NCI-H2196 treated with DMSO at 0.1 percent for 48 hours (cell line): ENCODE measurements at regions not wholly inside any gene's neighbourhood (a gene's known extent, or its start where the extent isn't known, plus 50 kb on each side); places are given as distances from the start of the nearest gene placed in this dataset.
"Not testable (repeated sequence)": the region's sequence is repeated elsewhere in the genome, so short reads cannot be mapped to it uniquely, and the experiment has no call there.

Experiments used
- DNase-seq: peaks from one replicate; lab custom pipeline; 2025; ENCODE audit not compliant: unreplicated experiment; lab: John Stamatoyannopoulos, UW

- DNase-seq, result peak; percentile 36
Measured at GRCh38 chr21:41612674-41613532, 104.9 kb upstream of the TMPRSS2 start.

GRCh38 chr21:41611966-41612606 is 104.1 kb upstream of the TMPRSS2 start:
- DNase-seq, result peak; percentile 17

GRCh38 chr21:41611441-41611840 is 103.5 kb upstream of the TMPRSS2 start:
- DNase-seq, result no peak

DNA sequence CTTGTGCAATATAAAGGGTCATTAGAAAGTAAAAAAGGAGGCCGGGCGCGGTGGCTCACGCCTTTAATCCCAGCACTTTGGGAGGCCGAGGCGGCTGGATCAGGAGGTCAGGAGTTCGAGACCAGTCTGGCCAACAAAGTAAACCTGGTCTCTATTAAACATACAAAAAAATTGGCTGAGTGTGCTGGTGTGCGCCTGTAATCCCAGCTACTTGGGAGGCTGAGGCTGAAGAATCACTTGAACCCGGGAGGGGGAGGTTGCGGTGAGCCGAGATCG is 102.8 kb upstream of the TMPRSS2 start:
- not testable (repeated sequence) for DNase-seq

GRCh38 chr21:41610042-41610839 is 102.3 kb upstream of the TMPRSS2 start:
- no peak for DNase-seq

GRCh38 chr21:41606706-41607105 is 98.7 kb upstream of the TMPRSS2 start:
- DNase-seq, result no peak

- DNase-seq, result no peak
Measured at GRCh38 chr21:41605934-41606285, 98.0 kb upstream of the TMPRSS2 start.

- peak; percentile 59 for DNase-seq
Measured at GRCh38 chr21:41605178-41605933, 97.4 kb upstream of the TMPRSS2 start.

- DNase-seq, result no peak
Measured at GRCh38 chr21:41604583-41605041, 96.7 kb upstream of the TMPRSS2 start.

DNA sequence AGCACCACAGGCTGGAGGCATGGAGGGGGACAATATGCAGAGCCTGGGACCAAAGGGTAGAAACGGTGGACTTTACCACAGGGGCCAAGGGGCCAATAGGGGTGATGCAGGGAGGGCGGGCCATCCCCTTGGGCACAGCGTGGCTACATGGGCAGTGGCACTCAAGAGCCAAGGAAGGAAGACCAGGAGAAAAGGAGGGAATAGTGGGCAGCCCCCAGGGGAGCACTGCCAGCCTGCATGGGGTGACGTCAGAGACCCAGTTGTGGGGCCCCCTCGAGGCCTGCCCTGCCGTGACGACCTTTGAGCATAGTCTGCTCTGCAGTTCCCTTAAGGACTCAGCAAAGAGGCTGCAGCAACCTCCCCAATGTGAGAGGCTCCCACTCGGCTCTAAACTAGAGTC is 95.5 kb upstream of the TMPRSS2 start:
- DNase-seq, result no peak

DNA sequence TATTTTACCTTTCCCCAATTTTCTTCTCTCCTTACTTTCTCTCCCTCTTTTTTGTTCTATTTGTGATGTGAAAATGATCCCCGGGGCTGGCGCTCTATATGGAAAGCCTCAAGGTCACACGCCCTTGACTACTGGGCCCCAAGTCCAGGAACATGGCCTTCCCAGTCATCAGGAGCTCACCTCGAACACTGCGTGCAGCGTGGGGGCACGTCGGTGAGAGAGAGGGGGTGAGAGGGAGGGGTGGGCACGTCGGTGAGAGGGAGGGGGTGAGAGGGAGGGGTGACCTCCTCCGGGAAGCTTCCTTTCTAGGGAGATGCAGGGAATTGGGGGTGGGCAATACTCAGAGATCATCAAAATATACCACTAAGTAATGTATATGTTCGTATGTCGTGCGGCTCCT is 94.6 kb upstream of the TMPRSS2 start:
- DNase-seq, result no peak

DNA sequence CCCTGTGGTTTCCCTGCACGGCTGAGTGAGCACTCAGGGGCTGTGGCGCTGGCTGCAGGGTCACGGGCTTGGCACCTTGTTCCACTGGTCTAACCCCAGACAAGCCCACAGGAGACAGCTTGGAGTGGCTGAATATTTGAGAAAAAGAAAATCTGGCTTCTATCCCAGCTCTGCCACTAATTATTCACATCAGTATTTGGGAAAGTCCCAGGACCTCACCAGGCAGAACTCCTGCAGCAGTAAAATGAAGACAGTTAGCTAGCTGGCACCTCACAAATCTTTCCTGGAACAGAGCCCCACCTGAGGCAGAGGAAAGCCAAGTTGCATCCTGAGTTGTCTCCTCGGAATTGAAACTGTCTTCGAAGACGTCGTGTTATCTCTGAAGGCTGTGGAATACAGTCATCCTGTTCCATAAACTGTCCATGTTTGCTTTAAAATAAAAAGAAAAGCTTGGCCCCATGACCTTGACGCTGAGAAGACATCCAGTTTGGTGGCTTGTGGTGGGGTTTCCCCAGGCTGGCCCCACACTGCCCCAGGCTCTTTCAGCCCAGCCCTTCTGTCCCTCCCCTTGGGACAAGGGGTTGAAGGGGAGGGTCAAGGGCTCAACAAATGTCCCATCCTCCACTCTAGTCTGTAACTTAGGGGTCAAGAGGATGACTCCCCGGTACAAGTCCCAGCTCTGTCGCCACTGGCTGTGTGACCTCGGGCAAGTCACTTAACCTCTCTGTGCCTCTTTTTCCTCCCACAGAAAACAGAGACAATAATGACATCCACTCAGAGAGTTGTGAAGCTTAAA is 93.8 kb upstream of the TMPRSS2 start:
- peak; percentile 12 for DNase-seq

- no peak for DNase-seq
Measured at GRCh38 chr21:41600961-41601572, 93.1 kb upstream of the TMPRSS2 start.

GRCh38 chr21:41600556-41600955 is 92.6 kb upstream of the TMPRSS2 start:
- no peak for DNase-seq

DNA sequence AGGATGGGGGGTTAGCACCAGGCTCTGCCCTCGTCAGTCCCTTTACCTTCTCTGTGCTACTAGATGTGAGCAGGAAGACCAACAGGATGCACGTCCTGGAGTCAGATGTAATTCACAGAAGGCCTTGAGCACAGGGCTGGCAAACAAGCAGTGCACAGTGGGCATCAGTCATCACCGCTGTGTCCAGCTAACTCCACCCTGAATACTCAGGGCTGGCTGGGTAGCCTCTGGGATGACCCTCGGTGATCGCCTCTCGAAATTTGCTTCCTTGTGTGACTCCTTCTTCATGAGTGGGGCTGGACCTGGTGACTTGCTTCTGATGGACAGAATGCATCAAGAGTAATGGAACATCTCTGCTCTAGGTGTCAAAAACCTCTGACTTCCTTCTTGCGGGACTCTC is 92.2 kb upstream of the TMPRSS2 start:
- DNase-seq, result no peak

GRCh38 chr21:41598561-41599431 is 90.8 kb upstream of the TMPRSS2 start:
- DNase-seq, result no peak

GRCh38 chr21:41597811-41598231 is 89.9 kb upstream of the TMPRSS2 start:
- no peak for DNase-seq

DNA sequence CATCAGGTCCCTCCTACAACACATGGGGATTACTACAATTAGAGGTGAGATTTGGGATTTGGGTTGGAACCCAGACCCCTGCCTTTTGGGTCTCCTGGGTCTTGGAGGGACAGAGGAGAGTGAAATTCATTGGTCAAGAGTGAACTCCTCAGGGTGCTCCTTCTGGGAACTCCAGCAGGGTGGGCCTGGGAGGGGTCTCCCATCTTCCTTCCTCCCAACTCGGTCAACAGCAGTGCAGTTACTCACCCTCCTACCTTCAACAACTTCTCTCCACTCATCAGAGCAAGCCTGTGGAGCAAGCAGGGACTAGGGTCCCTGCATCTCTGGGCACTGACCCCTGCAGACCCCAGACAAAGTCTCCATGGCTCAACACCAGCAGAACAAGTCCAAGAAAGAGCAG is 89.3 kb upstream of the TMPRSS2 start:
- DNase-seq, result no peak
